HCT116 (cell line): ENCODE measurements at regions not wholly inside any gene's neighbourhood (a gene's known extent, or its start where the extent isn't known, plus 50 kb on each side); places are given as distances from the start of the nearest gene placed in this dataset.

Experiments
- ATAC-seq: fragments of 200-7000 bp; cut with Tn5 transposase; 2 replicates; pipeline ENCODE4 v1.9.1; 2020; ENCODE audit warnings: mild to moderate bottlenecking, moderate library complexity
- BruUV-seq: library from RNA; stranded (reverse); fragments of 400-500 nt; replicated peaks from 2 replicates; lab custom pipeline; 2021; lab: Mats Ljungman, UMichigan
- CTCF ChIA-PET: fragments of 300-600 bp; sonication (Branson Sonifier 250); formaldehyde crosslinking; loops from one replicate; lab custom pipeline; 2021; ENCODE audit warnings: antibody characterized with exemption; lab: Charles Lee
- POLR2A ChIA-PET: fragments of 300-600, 350-600 bp; sonication (Branson Sonifier 250); formaldehyde crosslinking; loops from one replicate; lab custom pipeline; 2021; ENCODE audit warnings: antibody characterized with exemption; lab: Charles Lee
- RAD21 ChIA-PET, 2 experiments: fragments of 300-600 bp; sonication (Branson Sonifier 250); formaldehyde crosslinking; loops; one replicate each; lab custom pipeline; 2023; ENCODE audit warnings: low total read pairs in 2 of 2; ENCODE audit not compliant: uncharacterized antibody in 2 of 2, unreplicated experiment in 2 of 2, low non-redundant PET in 1 of 2; lab: Charles Lee
- DNase-seq: peaks from one replicate; pipeline ENCODE4 v3.0.0-alpha.2; 2010; ENCODE audit warnings: low read depth, low spot score
- H2AFZ ChIP-seq: fragments of 200-600 bp; shearing (Covaris generic), sonication (generic); 2 replicates; pipeline ENCODE4 v1.6.1; 2017; ENCODE audit warnings: low read depth, mixed run types, mixed read lengths, antibody characterized with exemption, low read length; ENCODE audit not compliant: poor library complexity, severe bottlenecking
- H3K27ac ChIP-seq: 2 replicates; pipeline ENCODE4 v1.5.1; 2012; ENCODE audit warnings: low read depth, low read length
- H3K27me3 ChIP-seq: fragments of 200-600 bp; sonication (generic); 2 replicates; pipeline ENCODE4 v1.6.1; 2016; ENCODE audit warnings: mixed run types, low read length, mixed read lengths; ENCODE audit not compliant: insufficient read depth
- H3K36me3 ChIP-seq, 2 experiments: fragments of 200-500 bp in 1 of 2; fragments of 200-600 bp in 1 of 2; sonication (Bioruptor generic) in 1 of 2; sonication (generic) in 1 of 2; 2 replicates each; pipeline versions ENCODE4 v1.5.1 to v1.6.1; 2014 to 2016; ENCODE audit warnings: low read length in 2 of 2, inconsistent platforms in 1 of 2, mixed read lengths in 1 of 2, mixed run types in 1 of 2; ENCODE audit not compliant: insufficient read depth in 2 of 2, control insufficient read depth in 1 of 2
- H3K4me1 ChIP-seq, 2 experiments: fragments of 200-600 bp in 1 of 2; sonication (generic) in 1 of 2; 2 replicates each; pipeline versions ENCODE4 v1.5.1 to v1.6.1; 2012 to 2017; ENCODE audit warnings: low read length in 2 of 2, inconsistent platforms in 1 of 2, mild to moderate bottlenecking in 1 of 2, mixed read lengths in 1 of 2, mixed run types in 1 of 2, moderate library complexity in 1 of 2; ENCODE audit not compliant: insufficient read depth in 2 of 2, control insufficient read depth in 1 of 2
- H3K4me2 ChIP-seq: fragments of 200-600 bp; sonication (generic); 2 replicates; pipeline ENCODE4 v1.6.1; 2017; ENCODE audit warnings: mixed run types, low read length, mixed read lengths
- H3K4me3 ChIP-seq, 2 experiments: fragments of 200-600 bp in 1 of 2; sonication (generic) in 1 of 2; replicated peaks in 1 of 2; 2 replicates each; pipeline ENCODE4 v1.5.1; 2011 to 2016; ENCODE audit warnings: low read length in 2 of 2, control low read depth in 1 of 2, low read depth in 1 of 2, mild to moderate bottlenecking in 1 of 2, mixed read lengths in 1 of 2, mixed run types in 1 of 2
- H3K79me2 ChIP-seq: fragments of 200-600 bp; sonication (generic); 2 replicates; pipeline ENCODE4 v1.6.1; 2017; ENCODE audit warnings: mild to moderate bottlenecking, mixed run types, low read length, moderate library complexity, mixed read lengths; ENCODE audit not compliant: insufficient read depth
- H3K9ac ChIP-seq: fragments of 200-600 bp; sonication (generic); 2 replicates; pipeline ENCODE4 v1.6.1; 2016; ENCODE audit warnings: low read length, mixed read lengths
- H3K9me2 ChIP-seq: fragments of 200-600 bp; sonication (generic), shearing (Covaris generic); 2 replicates; pipeline ENCODE4 v1.6.1; 2017; ENCODE audit warnings: mixed run types, mild to moderate bottlenecking, moderate library complexity; ENCODE audit not compliant: insufficient read depth
- H3K9me3 ChIP-seq, 2 experiments: fragments of 200-500 bp in 1 of 2; fragments of 200-600 bp in 1 of 2; sonication (Bioruptor generic) in 1 of 2; sonication (generic) in 1 of 2; 2 replicates each; pipeline ENCODE4 v1.6.1; 2014 to 2017; ENCODE audit warnings: low read length in 2 of 2, mixed read lengths in 2 of 2, inconsistent platforms in 1 of 2, low read depth in 1 of 2, mild to moderate bottlenecking in 1 of 2, mixed run types in 1 of 2, moderate library complexity in 1 of 2; ENCODE audit not compliant: control insufficient read depth in 1 of 2, insufficient read depth in 1 of 2
- H4K20me1 ChIP-seq: fragments of 200-600 bp; sonication (generic), shearing (Covaris generic); 2 replicates; pipeline ENCODE4 v1.6.1; 2017; ENCODE audit warnings: mixed run types, mild to moderate bottlenecking, moderate library complexity; ENCODE audit not compliant: insufficient read depth
- CBX3 ChIP-seq: IDR thresholded peaks from 2 replicates; pipeline ENCODE4 v1.6.1; 2012; ENCODE audit warnings: low read depth
- CTCF ChIP-seq, 3 experiments: fragments of 200-600 bp in 1 of 3; sonication (generic) in 1 of 3; IDR thresholded peaks in 2 of 3; conservative IDR thresholded peaks in 1 of 3; 2 replicates each; pipeline ENCODE4 v1.5.1; 2012 to 2017; ENCODE audit warnings: low read depth in 2 of 3, low read length in 2 of 3, antibody characterized with exemption in 1 of 3, borderline replicate concordance in 1 of 3, control low read depth in 1 of 3, mild to moderate bottlenecking in 1 of 3, mixed read lengths in 1 of 3, mixed run types in 1 of 3, moderate library complexity in 1 of 3; ENCODE audit not compliant: insufficient read depth in 1 of 3
- EZH2 ChIP-seq: fragments of 200-600 bp; sonication (generic); IDR thresholded peaks from 2 replicates; pipeline ENCODE4 v1.6.1; 2017; ENCODE audit warnings: antibody characterized with exemption, mixed run types
- JUND ChIP-seq: IDR thresholded peaks from 2 replicates; pipeline ENCODE4 v1.6.1; 2012
- MAX ChIP-seq: IDR thresholded peaks from 2 replicates; pipeline ENCODE4 v1.6.1; 2012
- REST ChIP-seq: IDR thresholded peaks from 2 replicates; pipeline ENCODE4 v1.6.1; 2012; ENCODE audit warnings: low read depth
- SRF ChIP-seq: IDR thresholded peaks from 2 replicates; pipeline ENCODE4 v1.6.1; 2012; ENCODE audit warnings: low read depth
- TCF7L2 ChIP-seq: IDR thresholded peaks from 2 replicates; pipeline ENCODE4 v1.7.0; 2011; ENCODE audit warnings: borderline replicate concordance, inconsistent platforms; ENCODE audit not compliant: insufficient read depth, insufficient read length; ENCODE audit errors: extremely low read depth
- ZBTB33 ChIP-seq: IDR thresholded peaks from 2 replicates; pipeline ENCODE4 v1.6.1; 2011; ENCODE audit warnings: mild to moderate bottlenecking, low read length, moderate library complexity; ENCODE audit not compliant: insufficient replicate concordance; ENCODE audit errors: extremely low read depth
- intact Hi-C: fragments of 100-400 bp; cut with micrococcal nuclease; formaldehyde crosslinking; loops from 2 replicates; pipeline ENCODE4 v1.10.0; 2022

GRCh38 chr20:9977629-9978028 lies 57.2 kb upstream of the ANKEF1 start (continued):
- TF ChIP-seq MAX = no peak
- 0 out of 2 replicates have a peak, but pooled peaks have one; percentile 33 for TF ChIP-seq SRF
- no peak for TF ChIP-seq REST
- peak; percentile 72; the same call in 1 of the 2 replicates for TF ChIP-seq CBX3

GRCh38 chr20:9974324-9974723 lies 60.5 kb upstream of the ANKEF1 start:
- intact Hi-C loops = no loop called here

More at GRCh38 chr20:9974324-9974723, 60.5 kb upstream of the ANKEF1 start:
- H3K9me2 ChIP-seq = no peaks in the 10 kb centered on the region
- POLR2A ChIA-PET = no interaction called here
- DNase-seq (no peak), ATAC-seq (no peak)
- TF ChIP-seq CTCF (IDR thresholded peaks at IDR 0.05 in 2 of 3, conservative IDR thresholded peaks at IDR 0.05 in 1 of 3; ENCODE audit: borderline replicate concordance in 1 of 3, insufficient read depth in 1 of 3, low read depth in 2 of 3, low read length in 2 of 3) = peak in 2 of 3 experiments; percentile 45 to 50; a peak in 4 of 6 replicates
- TF ChIP-seq EZH2 = no peak
- TF ChIP-seq JUND = no peak
- TF ChIP-seq TCF7L2 = peak; percentile 25
- no peak for TF ChIP-seq ZBTB33
- H3K4me3 ChIP-seq = no peak overlapping the region
- H3K9ac ChIP-seq = no peak overlapping the region
- BruUV-seq = no TSS peak
- no peaks in the 10 kb centered on the region for H3K27me3 ChIP-seq
- H3K27ac ChIP-seq = no peak overlapping the region
- no peak overlapping the region for H2AFZ ChIP-seq
- H3K4me1 ChIP-seq = peaks cover 15 to 19% of the 10 kb centered on the region in 2 experiments; a peak in 2 of 4 replicates
- H3K4me2 ChIP-seq = no peak overlapping the region
- H3K9me3 ChIP-seq = no peaks in the 10 kb centered on the region
- RAD21 ChIA-PET = interaction anchor here in 1 of 2 experiments (0.6 kb wide), 1 partner anchor 442 kb away, joined by 3 read pairs; no protein-coding TSS in a partner anchor
- CTCF ChIA-PET = no interaction called here
- H3K79me2 ChIP-seq = no peaks in the 10 kb centered on the region
- H3K36me3 ChIP-seq = no peaks in the 10 kb centered on the region
- no peaks in the 10 kb centered on the region for H4K20me1 ChIP-seq
